Endothelial cell of umbilical vein (primary cell): ENCODE measurements at regions not wholly inside any gene's neighbourhood (a gene's known extent, or its start where the extent isn't known, plus 50 kb on each side); places are given as distances from the start of the nearest gene placed in this dataset.

Source experiments
- BruUV-seq: library from RNA; stranded (reverse); fragments of 400-500 nt; replicated peaks from 2 replicates; lab custom pipeline; 2021; lab: Mats Ljungman, UMichigan
- CTCF ChIA-PET: fragments of 300-600, 350-600 bp; sonication (Branson Sonifier 250); formaldehyde crosslinking; loops from one replicate; lab custom pipeline; 2021; ENCODE audit warnings: antibody characterized with exemption, inconsistent platforms; lab: Charles Lee
- POLR2A ChIA-PET: fragments of 300-600, 350-600 bp; sonication (Branson Sonifier 250); formaldehyde crosslinking; loops from one replicate; lab custom pipeline; 2021; ENCODE audit warnings: antibody characterized with exemption, inconsistent platforms; lab: Charles Lee
- DNase-seq: peaks from one replicate; pipeline ENCODE4 v3.0.0-alpha.2; 2011; ENCODE audit warnings: low read depth, low spot score
- FAIRE-seq: peaks from 2 replicates; lab custom pipeline; 2011; peaks lifted over from hg19 to GRCh38; lab: Jason Lieb, UNC
- H2AFZ ChIP-seq: 2 replicates; pipeline ENCODE4 v1.6.0; 2012; ENCODE audit warnings: low read depth, low read length, control low read depth, inconsistent platforms
- H3K27ac ChIP-seq: 2 replicates; pipeline ENCODE4 v1.5.1; 2011; ENCODE audit warnings: low read depth, mild to moderate bottlenecking, control low read depth, low read length, moderate library complexity; ENCODE audit not compliant: insufficient read depth
- H3K27me3 ChIP-seq, 2 experiments: 2 replicates each; pipeline versions ENCODE4 v1.6.0 to v1.6.1; 2011; ENCODE audit warnings: low read length in 2 of 2, mixed read lengths in 1 of 2; ENCODE audit not compliant: control insufficient read depth in 2 of 2, insufficient read depth in 2 of 2
- H3K36me3 ChIP-seq, 2 experiments: 2 replicates in 1 of 2; 3 replicates in 1 of 2; pipeline ENCODE4 v1.5.1; 2011; ENCODE audit warnings: low read length in 2 of 2, mild to moderate bottlenecking in 1 of 2, moderate library complexity in 1 of 2; ENCODE audit not compliant: control insufficient read depth in 2 of 2, insufficient read depth in 2 of 2; ENCODE audit errors: extremely low read depth in 1 of 2
- H3K4me1 ChIP-seq: 3 replicates; pipeline ENCODE4 v1.5.1; 2011; ENCODE audit warnings: mild to moderate bottlenecking, low read length; ENCODE audit not compliant: control insufficient read depth, insufficient read depth; ENCODE audit errors: extremely low read depth
- H3K4me2 ChIP-seq: 2 replicates; pipeline ENCODE4 v1.6.1; 2011; ENCODE audit warnings: low read length, control low read depth, mixed read lengths; ENCODE audit not compliant: insufficient read depth
- H3K4me3 ChIP-seq, 3 experiments: fragments of 200-600 bp in 1 of 3; sonication (generic), shearing (Covaris generic) in 1 of 3; replicated peaks in 1 of 3; 2 replicates each; pipeline ENCODE4 v1.5.1; 2011 to 2016; ENCODE audit warnings: control low read depth in 3 of 3, low read length in 3 of 3, mild to moderate bottlenecking in 2 of 3, inconsistent platforms in 1 of 3, low read depth in 1 of 3, moderate library complexity in 1 of 3; ENCODE audit not compliant: insufficient read depth in 1 of 3
- H3K79me2 ChIP-seq: 2 replicates; pipeline ENCODE4 v1.6.0; 2012; ENCODE audit warnings: low read length, inconsistent platforms; ENCODE audit not compliant: control insufficient read depth, insufficient read depth
- H3K9ac ChIP-seq: replicated peaks from 2 replicates; pipeline ENCODE3; 2011; ENCODE audit warnings: low read length, control low read depth; ENCODE audit not compliant: insufficient read depth; ENCODE audit errors: extremely low read depth
- H3K9me1 ChIP-seq: replicated peaks from 3 replicates; pipeline ENCODE4 v1.6.0; 2011; ENCODE audit warnings: mild to moderate bottlenecking, low read length; ENCODE audit not compliant: control insufficient read depth, insufficient read depth; ENCODE audit errors: extremely low read depth
- H3K9me3 ChIP-seq: replicated peaks from 2 replicates; pipeline ENCODE4 v1.5.1; 2012; ENCODE audit warnings: low read length, inconsistent platforms; ENCODE audit not compliant: control insufficient read depth, insufficient read depth
- H4K20me1 ChIP-seq: replicated peaks from 2 replicates; pipeline ENCODE3; 2011; ENCODE audit warnings: mild to moderate bottlenecking, low read length; ENCODE audit not compliant: control insufficient read depth, insufficient read depth; ENCODE audit errors: extremely low read depth
- EZH2 ChIP-seq: IDR thresholded peaks from 2 replicates; pipeline ENCODE4 v1.6.1; 2012; ENCODE audit warnings: borderline replicate concordance, low read depth, mild to moderate bottlenecking, moderate library complexity, low read length, inconsistent platforms; ENCODE audit not compliant: severe bottlenecking
- FOS ChIP-seq: IDR thresholded peaks from 2 replicates; pipeline ENCODE4 v1.6.1; 2011; ENCODE audit warnings: mild to moderate bottlenecking, low read length, moderate library complexity, borderline replicate concordance; ENCODE audit not compliant: insufficient read depth
- GATA2 ChIP-seq: IDR thresholded peaks from 2 replicates; pipeline ENCODE4 v1.7.0; 2011; ENCODE audit warnings: low read depth, mild to moderate bottlenecking, moderate library complexity, mixed read lengths, low read length; ENCODE audit not compliant: insufficient read length, insufficient read depth
- JUN ChIP-seq: IDR thresholded peaks from 2 replicates; pipeline ENCODE4 v1.6.1; 2011; ENCODE audit warnings: borderline replicate concordance, low read depth; ENCODE audit not compliant: insufficient read length, insufficient read depth
- MYC ChIP-seq: IDR thresholded peaks from one replicate; pipeline ENCODE4 v1.6.1; 2011; ENCODE audit warnings: mild to moderate bottlenecking, low read depth, low read length
- POLR2A ChIP-seq: IDR thresholded peaks from 2 replicates; pipeline ENCODE4 v1.6.1; 2012; ENCODE audit warnings: low read depth, mild to moderate bottlenecking, control low read depth, low read length
- POLR2AphosphoS5 ChIP-seq: IDR thresholded peaks from 2 replicates; pipeline ENCODE4 v1.6.1; 2012; ENCODE audit warnings: low read depth, mild to moderate bottlenecking, control low read depth, low read length, moderate library complexity; ENCODE audit not compliant: insufficient read depth
- dilution Hi-C: fragments of 300-500 bp; cut with MboI; formaldehyde crosslinking; loops from one replicate; pipeline ENCODE4 v1.15.0; 2019; ENCODE audit warnings: low sequenced_read_pairs; ENCODE audit not compliant: extremely low pct_ligation_motif_present
- intact Hi-C: fragments of 100-400 bp; cut with micrococcal nuclease; formaldehyde crosslinking; loops from one replicate; pipeline ENCODE4 v1.10.0; 2022
- TF ChIP-seq, protein P1 (sequence below), 2 donors: IDR thresholded peaks; 1 replicate in 1 of 2; 2 replicates in 1 of 2; pipeline ENCODE4 v1.5.1; 2011; ENCODE audit warnings: low read length in 2 of 2, mild to moderate bottlenecking in 2 of 2, moderate library complexity in 2 of 2, control low read depth in 1 of 2, inconsistent platforms in 1 of 2, low read depth in 1 of 2; ENCODE audit not compliant: insufficient read depth in 1 of 2; ENCODE audit errors: extremely low read depth in 1 of 2
- TF ChIP-seq, protein P2 (sequence below): IDR thresholded peaks from 2 replicates; pipeline ENCODE4 v1.6.1; 2011; ENCODE audit not compliant: insufficient read depth, insufficient read length

DNA sequence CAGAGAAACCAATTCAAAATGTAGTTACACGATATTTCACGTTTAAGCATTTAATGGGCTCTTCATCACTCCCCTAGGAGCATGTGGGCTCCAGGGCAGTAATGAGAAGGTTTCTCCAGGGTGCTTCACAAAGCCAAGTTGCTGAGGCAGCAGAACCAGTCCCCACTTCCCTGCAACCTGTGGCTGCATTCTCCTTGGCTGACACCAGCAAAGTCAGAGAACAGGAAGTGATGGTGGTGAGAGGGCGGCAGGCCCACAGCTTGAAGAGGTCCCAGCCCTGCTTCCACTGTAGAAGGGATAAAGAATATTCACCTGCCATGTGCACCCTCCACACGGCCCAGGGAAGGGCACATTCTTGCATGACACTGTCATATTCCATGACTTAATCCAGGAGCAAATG is 133.2 kb downstream of the CBLN1 start:
- Histone ChIP-seq H3K27ac (no peak overlapping the region), H4K20me1 (no peaks in the 10 kb centered on the region), H3K27me3 (no peaks in the 10 kb centered on the region), H3K4me3 (no peak overlapping the region), H3K9me1 (no peaks in the 10 kb centered on the region), H3K9ac (no peak overlapping the region), H3K4me1 (no peaks in the 10 kb centered on the region), H3K36me3 (no peaks in the 10 kb centered on the region), H3K9me3 (peaks cover 5% of the 10 kb centered on the region), H3K79me2 (no peaks in the 10 kb centered on the region), H2AFZ (no peak overlapping the region), H3K4me2 (no peak overlapping the region)
- no TSS peak for BruUV-seq
- intact Hi-C loops (no loop called here), dilution Hi-C loops (no loop called here)
- POLR2A ChIA-PET = no interaction called here
- CTCF ChIA-PET = no interaction called here
- DNase-seq (no peak), FAIRE-seq (no peak)
- TF ChIP-seq JUN = no peak

DNA sequence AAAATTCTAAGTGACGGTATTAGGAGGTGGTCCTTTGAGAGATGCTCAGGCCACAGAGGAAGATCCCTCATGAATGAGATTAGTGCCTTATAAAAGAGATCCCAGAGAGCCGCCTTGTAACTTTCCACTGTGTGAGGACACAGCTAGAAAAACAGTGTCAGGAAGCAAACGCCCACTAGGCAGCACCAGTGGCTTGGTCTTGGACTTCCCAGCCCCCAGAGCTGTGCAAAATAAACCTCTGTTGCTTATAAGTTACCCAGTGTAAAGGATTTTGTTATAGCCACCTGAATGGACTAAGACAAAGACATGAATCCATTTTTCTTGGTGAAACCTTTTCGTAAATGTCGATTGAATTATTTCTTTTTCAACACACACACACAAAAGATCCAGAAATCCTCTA is 141.0 kb downstream of the CBLN1 start:
- no peak for FAIRE-seq
- H3K9me1 ChIP-seq = no peaks in the 10 kb centered on the region
- H3K79me2 ChIP-seq = no peaks in the 10 kb centered on the region
- no peak overlapping the region for H3K9ac ChIP-seq
- dilution Hi-C loops (no loop called here), intact Hi-C loops (no loop called here)
- TF ChIP-seq, protein P1, sequence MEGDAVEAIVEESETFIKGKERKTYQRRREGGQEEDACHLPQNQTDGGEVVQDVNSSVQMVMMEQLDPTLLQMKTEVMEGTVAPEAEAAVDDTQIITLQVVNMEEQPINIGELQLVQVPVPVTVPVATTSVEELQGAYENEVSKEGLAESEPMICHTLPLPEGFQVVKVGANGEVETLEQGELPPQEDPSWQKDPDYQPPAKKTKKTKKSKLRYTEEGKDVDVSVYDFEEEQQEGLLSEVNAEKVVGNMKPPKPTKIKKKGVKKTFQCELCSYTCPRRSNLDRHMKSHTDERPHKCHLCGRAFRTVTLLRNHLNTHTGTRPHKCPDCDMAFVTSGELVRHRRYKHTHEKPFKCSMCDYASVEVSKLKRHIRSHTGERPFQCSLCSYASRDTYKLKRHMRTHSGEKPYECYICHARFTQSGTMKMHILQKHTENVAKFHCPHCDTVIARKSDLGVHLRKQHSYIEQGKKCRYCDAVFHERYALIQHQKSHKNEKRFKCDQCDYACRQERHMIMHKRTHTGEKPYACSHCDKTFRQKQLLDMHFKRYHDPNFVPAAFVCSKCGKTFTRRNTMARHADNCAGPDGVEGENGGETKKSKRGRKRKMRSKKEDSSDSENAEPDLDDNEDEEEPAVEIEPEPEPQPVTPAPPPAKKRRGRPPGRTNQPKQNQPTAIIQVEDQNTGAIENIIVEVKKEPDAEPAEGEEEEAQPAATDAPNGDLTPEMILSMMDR (IDR thresholded peaks at IDR 0.05; ENCODE audit: extremely low read depth in 1 of 2, insufficient read depth in 1 of 2, low read depth in 1 of 2, low read length in 2 of 2) = no peak
- TF ChIP-seq POLR2AphosphoS5 (no peak), EZH2 (no peak), POLR2A (no peak), JUN (no peak), MYC (no peak), FOS (no peak), GATA2 (no peak)
- TF ChIP-seq, protein P2, sequence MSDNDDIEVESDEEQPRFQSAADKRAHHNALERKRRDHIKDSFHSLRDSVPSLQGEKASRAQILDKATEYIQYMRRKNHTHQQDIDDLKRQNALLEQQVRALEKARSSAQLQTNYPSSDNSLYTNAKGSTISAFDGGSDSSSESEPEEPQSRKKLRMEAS = no peak
- no peaks in the 10 kb centered on the region for H3K36me3 ChIP-seq
- H3K4me3 ChIP-seq = no peak overlapping the region
- DNase-seq = no peak
- ChIA-PET CTCF (no interaction called here), POLR2A (no interaction called here)
- no peaks in the 10 kb centered on the region for H4K20me1 ChIP-seq
- no peak overlapping the region for H3K4me2 ChIP-seq
- H2AFZ ChIP-seq = no peak overlapping the region
- H3K27ac ChIP-seq = no peak overlapping the region
- H3K9me3 ChIP-seq = no peaks in the 10 kb centered on the region
- no peaks in the 10 kb centered on the region for H3K4me1 ChIP-seq
- H3K27me3 ChIP-seq = no peaks in the 10 kb centered on the region
- no TSS peak for BruUV-seq
